ENCODE measurements at regions not wholly inside any gene's neighbourhood (a gene's known extent, or its start where the extent isn't known, plus 50 kb on each side); places are given as distances from the start of the nearest gene placed in this dataset.

- TF ChIP-seq REST (IDR thresholded peaks at IDR 0.05; ENCODE audit: low read depth) = no peak
- no peak for TF ChIP-seq USF1 (IDR thresholded peaks at IDR 0.05)
- TF ChIP-seq YY1 (IDR thresholded peaks at IDR 0.05; ENCODE audit: low read depth) = no peak
- TF ChIP-seq TAF1 (IDR thresholded peaks at IDR 0.05; ENCODE audit: low read depth) = no peak
- no peak for TF ChIP-seq CREB1 (IDR thresholded peaks at IDR 0.05; ENCODE audit: low read depth)
- no peak for TF ChIP-seq TCF12 (IDR thresholded peaks at IDR 0.05; ENCODE audit: low read depth)
- TF ChIP-seq MAX (IDR thresholded peaks at IDR 0.05) = no peak
Measured at GRCh38 chr10:36681751-36682632, 443.4 kb upstream of the ANKRD30A start.

- TF ChIP-seq EP300 (IDR thresholded peaks at IDR 0.05; ENCODE audit: borderline replicate concordance) = no peak
- no peak for TF ChIP-seq CEBPB (IDR thresholded peaks at IDR 0.05)
- TF ChIP-seq RAD21 (IDR thresholded peaks at IDR 0.05; ENCODE audit: low read depth) = no peak
Measured at GRCh38 chr10:36679554-36679953, 445.8 kb upstream of the ANKRD30A start.

- TF ChIP-seq TCF12 (IDR thresholded peaks at IDR 0.05; ENCODE audit: low read depth) (no peak), EP300 (IDR thresholded peaks at IDR 0.05; ENCODE audit: borderline replicate concordance) (no peak), CREB1 (IDR thresholded peaks at IDR 0.05; ENCODE audit: low read depth) (no peak), REST (IDR thresholded peaks at IDR 0.05; ENCODE audit: low read depth) (no peak), TEAD4 (IDR thresholded peaks at IDR 0.05) (no peak), NFIC (IDR thresholded peaks at IDR 0.05) (no peak), YY1 (IDR thresholded peaks at IDR 0.05; ENCODE audit: low read depth) (no peak), ZBTB7A (IDR thresholded peaks at IDR 0.05; ENCODE audit: low read depth) (no peak), TAF1 (IDR thresholded peaks at IDR 0.05; ENCODE audit: low read depth) (no peak), CEBPB (IDR thresholded peaks at IDR 0.05) (no peak)
Measured at GRCh38 chr10:36677431-36677768, 448.0 kb upstream of the ANKRD30A start.

- TF ChIP-seq EGR1 (IDR thresholded peaks at IDR 0.05) (no peak), MAX (IDR thresholded peaks at IDR 0.05) (no peak), REST (IDR thresholded peaks at IDR 0.05; ENCODE audit: low read depth) (no peak), TAF1 (IDR thresholded peaks at IDR 0.05; ENCODE audit: low read depth) (no peak), CEBPB (IDR thresholded peaks at IDR 0.05) (no peak), TCF12 (IDR thresholded peaks at IDR 0.05; ENCODE audit: low read depth) (no peak), YY1 (IDR thresholded peaks at IDR 0.05; ENCODE audit: low read depth) (no peak), CREB1 (IDR thresholded peaks at IDR 0.05; ENCODE audit: low read depth) (no peak), USF1 (IDR thresholded peaks at IDR 0.05) (no peak), TEAD4 (IDR thresholded peaks at IDR 0.05) (no peak), RAD21 (IDR thresholded peaks at IDR 0.05; ENCODE audit: low read depth) (no peak), NFIC (IDR thresholded peaks at IDR 0.05) (no peak), FOXM1 (IDR thresholded peaks at IDR 0.05; ENCODE audit: borderline replicate concordance, low read depth) (no peak), ZBTB7A (IDR thresholded peaks at IDR 0.05; ENCODE audit: low read depth) (no peak), EP300 (IDR thresholded peaks at IDR 0.05; ENCODE audit: borderline replicate concordance) (no peak)
Measured at GRCh38 chr10:36676756-36677430, 448.5 kb upstream of the ANKRD30A start.
